GM10248 (cell line): ENCODE measurements at regions not wholly inside any gene's neighbourhood (a gene's known extent, or its start where the extent isn't known, plus 50 kb on each side); places are given as distances from the start of the nearest gene placed in this dataset.

Experiments
- CTCF ChIA-PET: fragments of 300-600 bp; sonication (Branson Sonifier 250); formaldehyde crosslinking; extraction: SDS; loops from one replicate; lab custom pipeline; 2021; ENCODE audit warnings: antibody characterized with exemption; lab: Yijun Ruan, JAX
- POLR2A ChIA-PET: fragments of 350-650 bp; sonication (Branson Sonifier 250); formaldehyde crosslinking; extraction: SDS; loops from one replicate; lab custom pipeline; 2020; ENCODE audit warnings: antibody characterized with exemption; lab: Yijun Ruan, JAX
- DNase-seq: peaks from one replicate; pipeline ENCODE4 v3.0.0; 2012; ENCODE audit errors: extremely low spot score
- CTCF ChIP-seq: IDR thresholded peaks from 2 replicates; pipeline ENCODE4 v1.5.1; 2012; ENCODE audit warnings: mild to moderate bottlenecking, low read depth; ENCODE audit errors: extremely low read depth, missing control alignments, control extremely low read depth

- no peak for DNase-seq
- ChIA-PET POLR2A (no interaction called here), CTCF (interaction anchor here (1.0 to 2.4 kb wide), 5 partner anchors 9 to 22 kb away, joined by 3 to 9 read pairs (median 4); no protein-coding TSS in a partner anchor)
- no peak for TF ChIP-seq CTCF
These were observed 52.3 kb upstream of the BMAL1 start for GRCh38 chr11:13225038-13226001.

- ChIA-PET POLR2A (no interaction called here), CTCF (interaction anchor here (0.6 to 2.8 kb wide), 2 partner anchors 10 to 17 kb away, joined by 3 to 14 read pairs; no protein-coding TSS in a partner anchor)
- no peak for DNase-seq
- TF ChIP-seq CTCF = no peak
These were observed 49.8 kb upstream of the BMAL1 start for GRCh38 chr11:13227676-13228255.
